ENCODE measurements at regions not wholly inside any gene's neighbourhood (a gene's known extent, or its start where the extent isn't known, plus 50 kb on each side); places are given as distances from the start of the nearest gene placed in this dataset.

- no peak for TF ChIP-seq CTCF (IDR thresholded peaks at IDR 0.05)
- Histone ChIP-seq H3K9me3 (no peaks in the 10 kb centered on the region), H3K4me1 (ENCODE audit: low read depth) (no peaks in the 10 kb centered on the region), H3K36me3 (ENCODE audit: low read depth) (no peaks in the 10 kb centered on the region), H3K4me3 (no peak overlapping the region)
- ATAC-seq (no peak), DNase-seq (no peak)
- intact Hi-C loops (cut with DNase I, micrococcal nuclease): no loop called here
Observed at GRCh38 chr1:167145965-167146364, 52.1 kb downstream of the STYXL2 start.

- H3K36me3 ChIP-seq (ENCODE audit: low read depth): no peaks in the 10 kb centered on the region
- DNase-seq (no peak), ATAC-seq (no peak)
- no peak for TF ChIP-seq CTCF (IDR thresholded peaks at IDR 0.05)
- H3K9me3 ChIP-seq: no peaks in the 10 kb centered on the region
- intact Hi-C loops (cut with DNase I, micrococcal nuclease): no loop called here
- H3K4me1 ChIP-seq (ENCODE audit: low read depth): no peaks in the 10 kb centered on the region
- H3K4me3 ChIP-seq: no peak overlapping the region
Observed at GRCh38 chr1:167146903-167147539, 53.1 kb downstream of the STYXL2 start.

- no peak for DNase-seq
- H3K9me3 ChIP-seq: no peaks in the 10 kb centered on the region
- no peaks in the 10 kb centered on the region for H3K4me1 ChIP-seq (ENCODE audit: low read depth)
- no peak overlapping the region for H3K4me3 ChIP-seq
- no peaks in the 10 kb centered on the region for H3K36me3 ChIP-seq (ENCODE audit: low read depth)
- intact Hi-C loops (cut with DNase I, micrococcal nuclease): no loop called here
- no peak for ATAC-seq
- no peak for TF ChIP-seq CTCF (IDR thresholded peaks at IDR 0.05)
Observed at GRCh38 chr1:167148421-167148820, 54.5 kb downstream of the STYXL2 start.

- intact Hi-C loops (cut with DNase I, micrococcal nuclease): no loop called here
Observed at GRCh38 chr1:167149793-167150491, 56.1 kb downstream of the STYXL2 start.

GRCh38 chr1:167150492-167150833 lies 56.6 kb downstream of the STYXL2 start:
- DNase-seq (no peak), ATAC-seq (no peak)
- H3K4me1 ChIP-seq (ENCODE audit: low read depth): no peaks in the 10 kb centered on the region
- intact Hi-C loops (cut with DNase I, micrococcal nuclease): no loop called here
- H3K4me3 ChIP-seq: no peak overlapping the region
- no peaks in the 10 kb centered on the region for H3K36me3 ChIP-seq (ENCODE audit: low read depth)
- no peaks in the 10 kb centered on the region for H3K9me3 ChIP-seq
- no peak for TF ChIP-seq CTCF (IDR thresholded peaks at IDR 0.05)

More at GRCh38 chr1:167149793-167150491, 56.1 kb downstream of the STYXL2 start:
- Histone ChIP-seq H3K4me1 (ENCODE audit: low read depth) (no peaks in the 10 kb centered on the region), H3K9me3 (no peaks in the 10 kb centered on the region), H3K4me3 (no peak overlapping the region), H3K36me3 (ENCODE audit: low read depth) (no peaks in the 10 kb centered on the region)
- DNase-seq (no peak), ATAC-seq (no peak)
- no peak for TF ChIP-seq CTCF (IDR thresholded peaks at IDR 0.05)
